ENCODE measurements at regions not wholly inside any gene's neighbourhood (a gene's known extent, or its start where the extent isn't known, plus 50 kb on each side); places are given as distances from the start of the nearest gene placed in this dataset.

DNA sequence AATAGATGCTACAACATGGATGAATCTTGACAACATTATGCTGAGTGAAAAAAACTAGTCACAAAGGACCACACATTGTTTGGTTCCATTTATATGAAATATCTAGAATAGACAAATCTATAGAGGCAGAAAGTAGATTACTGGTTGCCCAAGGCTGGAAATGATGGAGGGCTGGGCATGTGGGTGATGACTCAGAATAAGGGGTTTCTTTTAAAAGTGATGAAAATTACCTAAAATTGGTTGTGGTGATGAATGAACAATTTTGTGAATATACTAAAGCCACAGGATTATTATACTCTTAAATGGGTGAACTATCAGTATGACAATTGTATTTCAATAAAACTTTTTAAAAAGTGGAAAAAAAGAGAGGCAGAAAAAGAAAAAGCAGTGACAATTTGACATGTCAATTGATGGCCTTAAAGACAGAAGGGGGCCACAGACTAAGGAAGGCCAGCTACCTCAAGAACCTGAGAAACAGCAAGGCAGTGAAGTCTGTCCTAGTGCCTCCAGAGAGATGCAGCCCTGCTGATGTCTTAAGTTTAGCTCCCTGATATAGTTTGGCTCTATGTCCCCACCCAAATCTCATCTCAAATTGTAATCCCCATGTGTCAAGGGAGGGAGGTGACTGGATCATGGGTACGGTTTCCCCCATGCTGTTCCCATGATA, 182.7 kb downstream of the PIK3R1 start:
- CTCF ChIA-PET: no interaction called here

DNA sequence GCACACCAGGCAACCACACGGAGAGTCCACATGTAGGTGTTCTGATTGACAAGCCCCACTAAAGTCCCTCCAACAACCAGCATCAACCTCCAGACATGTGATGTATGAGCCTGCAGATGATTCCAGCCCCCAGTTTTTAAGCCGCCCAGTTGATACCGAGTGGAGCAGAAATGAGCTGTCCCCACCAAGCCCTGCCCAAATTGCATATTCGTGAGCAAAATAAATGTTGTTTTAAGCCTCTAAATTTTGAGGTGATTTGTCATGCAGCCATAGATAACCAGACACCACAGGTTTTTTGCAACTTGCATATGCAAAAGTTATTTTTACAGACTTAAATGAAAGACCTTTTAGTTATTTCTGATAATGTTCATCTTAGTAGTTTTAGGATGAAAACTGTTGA, 187.7 kb downstream of the PIK3R1 start:
- no peak overlapping the region for H3K9ac ChIP-seq (ENCODE audit: low read length)
- POLR2A ChIA-PET: no interaction called here
- CTCF ChIA-PET: no interaction called here
- no peak for DNase-seq (ENCODE audit: low read depth, low spot score)
- H3K4me3 ChIP-seq (replicated peaks in 1 of 2; ENCODE audit: low read depth in 1 of 2, low read length in 2 of 2): no peak overlapping the region
- no peak overlapping the region for H3K27ac ChIP-seq (ENCODE audit: low read depth, low read length)
- H3K79me2 ChIP-seq (ENCODE audit: insufficient read depth, low read length): no peaks in the 10 kb centered on the region
- H2AFZ ChIP-seq (ENCODE audit: low read depth, low read length, poor library complexity, severe bottlenecking): no peak overlapping the region
- intact Hi-C loops (cut with micrococcal nuclease): no loop called here
- BruUV-seq (replicated peaks): no TSS peak
- no peaks in the 10 kb centered on the region for H4K20me1 ChIP-seq (ENCODE audit: insufficient read depth)
- peaks cover 0 to 14% of the 10 kb centered on the region in 2 experiments; a peak in 1 of 4 replicates for H3K4me1 ChIP-seq (ENCODE audit: control insufficient read depth in 1 of 2, insufficient read depth in 2 of 2, low read length in 2 of 2)
- H3K4me2 ChIP-seq (ENCODE audit: low read length): no peak overlapping the region
- H3K9me2 ChIP-seq (ENCODE audit: insufficient read depth): no peaks in the 10 kb centered on the region
- RAD21 ChIA-PET (ENCODE audit: low non-redundant PET in 1 of 2, low total read pairs in 2 of 2, uncharacterized antibody in 2 of 2, unreplicated experiment in 2 of 2): no interaction called here
- ATAC-seq: no peak
- no peaks in the 10 kb centered on the region for H3K36me3 ChIP-seq (ENCODE audit: control insufficient read depth in 1 of 2, insufficient read depth in 2 of 2, low read length in 2 of 2)
- no peaks in the 10 kb centered on the region for H3K27me3 ChIP-seq (ENCODE audit: insufficient read depth, low read length)
- no peaks in the 10 kb centered on the region for H3K9me3 ChIP-seq (ENCODE audit: control insufficient read depth in 1 of 2, insufficient read depth in 1 of 2, low read depth in 1 of 2, low read length in 2 of 2)
- TF ChIP-seq, protein P1, sequence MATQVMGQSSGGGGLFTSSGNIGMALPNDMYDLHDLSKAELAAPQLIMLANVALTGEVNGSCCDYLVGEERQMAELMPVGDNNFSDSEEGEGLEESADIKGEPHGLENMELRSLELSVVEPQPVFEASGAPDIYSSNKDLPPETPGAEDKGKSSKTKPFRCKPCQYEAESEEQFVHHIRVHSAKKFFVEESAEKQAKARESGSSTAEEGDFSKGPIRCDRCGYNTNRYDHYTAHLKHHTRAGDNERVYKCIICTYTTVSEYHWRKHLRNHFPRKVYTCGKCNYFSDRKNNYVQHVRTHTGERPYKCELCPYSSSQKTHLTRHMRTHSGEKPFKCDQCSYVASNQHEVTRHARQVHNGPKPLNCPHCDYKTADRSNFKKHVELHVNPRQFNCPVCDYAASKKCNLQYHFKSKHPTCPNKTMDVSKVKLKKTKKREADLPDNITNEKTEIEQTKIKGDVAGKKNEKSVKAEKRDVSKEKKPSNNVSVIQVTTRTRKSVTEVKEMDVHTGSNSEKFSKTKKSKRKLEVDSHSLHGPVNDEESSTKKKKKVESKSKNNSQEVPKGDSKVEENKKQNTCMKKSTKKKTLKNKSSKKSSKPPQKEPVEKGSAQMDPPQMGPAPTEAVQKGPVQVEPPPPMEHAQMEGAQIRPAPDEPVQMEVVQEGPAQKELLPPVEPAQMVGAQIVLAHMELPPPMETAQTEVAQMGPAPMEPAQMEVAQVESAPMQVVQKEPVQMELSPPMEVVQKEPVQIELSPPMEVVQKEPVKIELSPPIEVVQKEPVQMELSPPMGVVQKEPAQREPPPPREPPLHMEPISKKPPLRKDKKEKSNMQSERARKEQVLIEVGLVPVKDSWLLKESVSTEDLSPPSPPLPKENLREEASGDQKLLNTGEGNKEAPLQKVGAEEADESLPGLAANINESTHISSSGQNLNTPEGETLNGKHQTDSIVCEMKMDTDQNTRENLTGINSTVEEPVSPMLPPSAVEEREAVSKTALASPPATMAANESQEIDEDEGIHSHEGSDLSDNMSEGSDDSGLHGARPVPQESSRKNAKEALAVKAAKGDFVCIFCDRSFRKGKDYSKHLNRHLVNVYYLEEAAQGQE (IDR thresholded peaks at IDR 0.05; ENCODE audit: low read depth): no peak
- TF ChIP-seq YY1 (IDR thresholded peaks at IDR 0.05; ENCODE audit: extremely low read depth, insufficient replicate concordance, low read depth, low read length): no peak
- TF ChIP-seq TCF7L2 (IDR thresholded peaks at IDR 0.05; ENCODE audit: borderline replicate concordance, extremely low read depth, insufficient read depth, insufficient read length): no peak
- TF ChIP-seq, protein P2, sequence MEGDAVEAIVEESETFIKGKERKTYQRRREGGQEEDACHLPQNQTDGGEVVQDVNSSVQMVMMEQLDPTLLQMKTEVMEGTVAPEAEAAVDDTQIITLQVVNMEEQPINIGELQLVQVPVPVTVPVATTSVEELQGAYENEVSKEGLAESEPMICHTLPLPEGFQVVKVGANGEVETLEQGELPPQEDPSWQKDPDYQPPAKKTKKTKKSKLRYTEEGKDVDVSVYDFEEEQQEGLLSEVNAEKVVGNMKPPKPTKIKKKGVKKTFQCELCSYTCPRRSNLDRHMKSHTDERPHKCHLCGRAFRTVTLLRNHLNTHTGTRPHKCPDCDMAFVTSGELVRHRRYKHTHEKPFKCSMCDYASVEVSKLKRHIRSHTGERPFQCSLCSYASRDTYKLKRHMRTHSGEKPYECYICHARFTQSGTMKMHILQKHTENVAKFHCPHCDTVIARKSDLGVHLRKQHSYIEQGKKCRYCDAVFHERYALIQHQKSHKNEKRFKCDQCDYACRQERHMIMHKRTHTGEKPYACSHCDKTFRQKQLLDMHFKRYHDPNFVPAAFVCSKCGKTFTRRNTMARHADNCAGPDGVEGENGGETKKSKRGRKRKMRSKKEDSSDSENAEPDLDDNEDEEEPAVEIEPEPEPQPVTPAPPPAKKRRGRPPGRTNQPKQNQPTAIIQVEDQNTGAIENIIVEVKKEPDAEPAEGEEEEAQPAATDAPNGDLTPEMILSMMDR (IDR thresholded peaks at IDR 0.05 in 2 of 3, conservative IDR thresholded peaks at IDR 0.05 in 1 of 3; ENCODE audit: borderline replicate concordance in 1 of 3, insufficient read depth in 1 of 3, low read depth in 2 of 3, low read length in 2 of 3): no peak
- no peak for TF ChIP-seq SP1 (IDR thresholded peaks at IDR 0.05; ENCODE audit: low read depth)
- no peak for TF ChIP-seq ZFX (IDR thresholded peaks at IDR 0.05)
- no peak for TF ChIP-seq EZH2phosphoT487 (IDR thresholded peaks at IDR 0.05; ENCODE audit: borderline replicate concordance)
- no peak for TF ChIP-seq RAD21 (IDR thresholded peaks at IDR 0.05; ENCODE audit: low read depth)
- TF ChIP-seq FOSL1 (IDR thresholded peaks at IDR 0.05; ENCODE audit: low read depth): no peak

More for the DNA sequence above, 182.7 kb downstream of the PIK3R1 start:
- H4K20me1 ChIP-seq (ENCODE audit: insufficient read depth): no peaks in the 10 kb centered on the region
- H3K9me3 ChIP-seq (ENCODE audit: control insufficient read depth in 1 of 2, insufficient read depth in 1 of 2, low read depth in 1 of 2, low read length in 2 of 2): no peaks in the 10 kb centered on the region
- H2AFZ ChIP-seq (ENCODE audit: low read depth, low read length, poor library complexity, severe bottlenecking): no peak overlapping the region
- POLR2A ChIA-PET: no interaction called here
- BruUV-seq (replicated peaks): no TSS peak
- no peaks in the 10 kb centered on the region for H3K79me2 ChIP-seq (ENCODE audit: insufficient read depth, low read length)
- no peaks in the 10 kb centered on the region for H3K9me2 ChIP-seq (ENCODE audit: insufficient read depth)
- ATAC-seq: no peak
- no peak for DNase-seq (ENCODE audit: low read depth, low spot score)
- H3K9ac ChIP-seq (ENCODE audit: low read length): no peak overlapping the region
- intact Hi-C loops (cut with micrococcal nuclease): no loop called here
- H3K4me2 ChIP-seq (ENCODE audit: low read length): no peak overlapping the region
- TF ChIP-seq, protein P2 (IDR thresholded peaks at IDR 0.05 in 2 of 3, conservative IDR thresholded peaks at IDR 0.05 in 1 of 3; ENCODE audit: borderline replicate concordance in 1 of 3, insufficient read depth in 1 of 3, low read depth in 2 of 3, low read length in 2 of 3): no peak
- H3K27ac ChIP-seq (ENCODE audit: low read depth, low read length): no peak overlapping the region
- H3K4me1 ChIP-seq (ENCODE audit: control insufficient read depth in 1 of 2, insufficient read depth in 2 of 2, low read length in 2 of 2): peaks cover 0 to 13% of the 10 kb centered on the region in 2 experiments; a peak in 1 of 4 replicates
- no peak overlapping the region for H3K4me3 ChIP-seq (replicated peaks in 1 of 2; ENCODE audit: low read depth in 1 of 2, low read length in 2 of 2)
- RAD21 ChIA-PET (ENCODE audit: low non-redundant PET in 1 of 2, low total read pairs in 2 of 2, uncharacterized antibody in 2 of 2, unreplicated experiment in 2 of 2): no interaction called here
- no peaks in the 10 kb centered on the region for H3K27me3 ChIP-seq (ENCODE audit: insufficient read depth, low read length)
- H3K36me3 ChIP-seq (ENCODE audit: control insufficient read depth in 1 of 2, insufficient read depth in 2 of 2, low read length in 2 of 2): no peaks in the 10 kb centered on the region

All from HCT116 (cell line).